ENCODE measurements at regions not wholly inside any gene's neighbourhood (a gene's known extent, or its start where the extent isn't known, plus 50 kb on each side); places are given as distances from the start of the nearest gene placed in this dataset.

- no peak for DNase-seq
Measured at GRCh38 chr2:2871480-2872308, 505.9 kb downstream of the EIPR1 start.

GRCh38 chr2:2870106-2870505 lies 507.5 kb downstream of the EIPR1 start:
- no peak for DNase-seq

GRCh38 chr2:2869553-2869952 lies 508.1 kb downstream of the EIPR1 start:
- no peak for DNase-seq

GRCh38 chr2:2868085-2868484 lies 509.5 kb downstream of the EIPR1 start:
- no peak for DNase-seq

- DNase-seq: peak; percentile 54
Measured at GRCh38 chr2:2867397-2867979, 510.1 kb downstream of the EIPR1 start.

- no peak for DNase-seq
Measured at GRCh38 chr2:2866459-2866858, 511.2 kb downstream of the EIPR1 start.

GRCh38 chr2:2862386-2862785 lies 515.2 kb downstream of the EIPR1 start:
- DNase-seq: no peak

- no peak for DNase-seq
Measured at GRCh38 chr2:2861666-2862240, 515.9 kb downstream of the EIPR1 start.

- no peak for DNase-seq
Measured at GRCh38 chr2:2860589-2861300, 516.9 kb downstream of the EIPR1 start.

- DNase-seq: no peak
Measured at GRCh38 chr2:2859732-2860131, 517.9 kb downstream of the EIPR1 start.

- no peak for DNase-seq
Measured at GRCh38 chr2:2859164-2859563, 518.5 kb downstream of the EIPR1 start.

GRCh38 chr2:2856723-2857415 lies 520.7 kb downstream of the EIPR1 start:
- DNase-seq: no peak

- DNase-seq: no peak
Measured at GRCh38 chr2:2855297-2855696, 522.3 kb downstream of the EIPR1 start.

GRCh38 chr2:2853346-2853745 lies 522.3 kb upstream of the MYT1L start:
- peak; percentile 53 for DNase-seq

- no peak for DNase-seq
Measured at GRCh38 chr2:2851806-2852777, 521.0 kb upstream of the MYT1L start.

GRCh38 chr2:2851316-2851715 lies 520.2 kb upstream of the MYT1L start:
- no peak for DNase-seq

- DNase-seq: no peak
Measured at GRCh38 chr2:2850859-2851258, 519.8 kb upstream of the MYT1L start.

- no peak for DNase-seq
Measured at GRCh38 chr2:2850218-2850755, 519.2 kb upstream of the MYT1L start.

- DNase-seq: no peak
Measured at GRCh38 chr2:2849464-2850217, 518.6 kb upstream of the MYT1L start.

Data from tongue (tissue), 1 donor.